ENCODE measurements at regions not wholly inside any gene's neighbourhood (a gene's known extent, or its start where the extent isn't known, plus 50 kb on each side); places are given as distances from the start of the nearest gene placed in this dataset.

- no TSS peak for BruUV-seq (replicated peaks)
- H3K9ac ChIP-seq (ENCODE audit: insufficient read depth, low read depth, low read length): no peak overlapping the region
- 6% methylated on average over 2 of the region's 2 CpGs for WGBS (ENCODE audit: low lambda C conversion rate)
- no peaks in the 10 kb centered on the region for H3K36me3 ChIP-seq (replicated peaks in 1 of 2; ENCODE audit: control insufficient read depth in 1 of 2, insufficient read depth in 2 of 2, low read length in 2 of 2)
- H2AFZ ChIP-seq (ENCODE audit: low read length): no peak overlapping the region
- H3K27ac ChIP-seq (ENCODE audit: extremely low read length, insufficient read depth, low read length): no peak overlapping the region
- H3K4me2 ChIP-seq (ENCODE audit: low read depth, low read length): no peak overlapping the region
- H4K20me1 ChIP-seq (ENCODE audit: insufficient read depth, low read length): no peaks in the 10 kb centered on the region
- DNase-seq (ENCODE audit: low spot score): no peak
- no peaks in the 10 kb centered on the region for H3K79me2 ChIP-seq (ENCODE audit: insufficient read depth, low read length)
- intact Hi-C loops (cut with micrococcal nuclease; ENCODE audit: unreplicated experiment): loop anchor here (2.0 kb wide), 1 partner anchor 41 kb away; no protein-coding TSS in a partner anchor
- peaks cover 8% of the 10 kb centered on the region; the same call in 1 of the 2 replicates for H3K4me1 ChIP-seq (ENCODE audit: insufficient read depth, low read length)
- no peaks in the 10 kb centered on the region; a peak in 1 of 5 replicates for H3K27me3 ChIP-seq (ENCODE audit: control insufficient read depth in 1 of 2, insufficient read depth in 2 of 2, low read length in 2 of 2)
- in situ Hi-C loops (cut with HindIII; ENCODE audit: extremely low pct_ligation_motif_present, low pct_unique_long_range_greater_than_20kb): no loop called here
- H3K9me3 ChIP-seq (ENCODE audit: low read length): no peaks in the 10 kb centered on the region
- no peak for FAIRE-seq
- no peak for ATAC-seq
- no peak overlapping the region for H3K4me3 ChIP-seq (replicated peaks in 1 of 3; ENCODE audit: insufficient read depth in 1 of 3, low read depth in 2 of 3, low read length in 3 of 3)
- ChIA-PET CTCF (ENCODE audit: low intra/inter-chr PET ratio, low total read pairs) (no interaction called here), POLR2A (no interaction called here)
- no peak for TF ChIP-seq PHF20 (CRISPR knock-in tag; IDR thresholded peaks at IDR 0.05)
- no peak for TF ChIP-seq DDIT3 (CRISPR knock-in tag; IDR thresholded peaks at IDR 0.05)
- TF ChIP-seq CREB1 (IDR thresholded peaks at IDR 0.05): no peak
- no peak for TF ChIP-seq CREB1 (CRISPR knock-in tag; IDR thresholded peaks at IDR 0.05)
- no peak for TF ChIP-seq ZNF510 (CRISPR knock-in tag; IDR thresholded peaks at IDR 0.05; ENCODE audit: low read depth)
- no peak for TF ChIP-seq ZNF232 (CRISPR knock-in tag; IDR thresholded peaks at IDR 0.05; ENCODE audit: borderline replicate concordance)
- no peak for TF ChIP-seq SALL2 (CRISPR knock-in tag; IDR thresholded peaks at IDR 0.05)
- no peak for TF ChIP-seq POLR2AphosphoS5 (IDR thresholded peaks at IDR 0.05; ENCODE audit: low read depth, low read length)
- no peak for TF ChIP-seq CC2D1A (CRISPR knock-in tag; IDR thresholded peaks at IDR 0.05)
- TF ChIP-seq, protein P1, sequence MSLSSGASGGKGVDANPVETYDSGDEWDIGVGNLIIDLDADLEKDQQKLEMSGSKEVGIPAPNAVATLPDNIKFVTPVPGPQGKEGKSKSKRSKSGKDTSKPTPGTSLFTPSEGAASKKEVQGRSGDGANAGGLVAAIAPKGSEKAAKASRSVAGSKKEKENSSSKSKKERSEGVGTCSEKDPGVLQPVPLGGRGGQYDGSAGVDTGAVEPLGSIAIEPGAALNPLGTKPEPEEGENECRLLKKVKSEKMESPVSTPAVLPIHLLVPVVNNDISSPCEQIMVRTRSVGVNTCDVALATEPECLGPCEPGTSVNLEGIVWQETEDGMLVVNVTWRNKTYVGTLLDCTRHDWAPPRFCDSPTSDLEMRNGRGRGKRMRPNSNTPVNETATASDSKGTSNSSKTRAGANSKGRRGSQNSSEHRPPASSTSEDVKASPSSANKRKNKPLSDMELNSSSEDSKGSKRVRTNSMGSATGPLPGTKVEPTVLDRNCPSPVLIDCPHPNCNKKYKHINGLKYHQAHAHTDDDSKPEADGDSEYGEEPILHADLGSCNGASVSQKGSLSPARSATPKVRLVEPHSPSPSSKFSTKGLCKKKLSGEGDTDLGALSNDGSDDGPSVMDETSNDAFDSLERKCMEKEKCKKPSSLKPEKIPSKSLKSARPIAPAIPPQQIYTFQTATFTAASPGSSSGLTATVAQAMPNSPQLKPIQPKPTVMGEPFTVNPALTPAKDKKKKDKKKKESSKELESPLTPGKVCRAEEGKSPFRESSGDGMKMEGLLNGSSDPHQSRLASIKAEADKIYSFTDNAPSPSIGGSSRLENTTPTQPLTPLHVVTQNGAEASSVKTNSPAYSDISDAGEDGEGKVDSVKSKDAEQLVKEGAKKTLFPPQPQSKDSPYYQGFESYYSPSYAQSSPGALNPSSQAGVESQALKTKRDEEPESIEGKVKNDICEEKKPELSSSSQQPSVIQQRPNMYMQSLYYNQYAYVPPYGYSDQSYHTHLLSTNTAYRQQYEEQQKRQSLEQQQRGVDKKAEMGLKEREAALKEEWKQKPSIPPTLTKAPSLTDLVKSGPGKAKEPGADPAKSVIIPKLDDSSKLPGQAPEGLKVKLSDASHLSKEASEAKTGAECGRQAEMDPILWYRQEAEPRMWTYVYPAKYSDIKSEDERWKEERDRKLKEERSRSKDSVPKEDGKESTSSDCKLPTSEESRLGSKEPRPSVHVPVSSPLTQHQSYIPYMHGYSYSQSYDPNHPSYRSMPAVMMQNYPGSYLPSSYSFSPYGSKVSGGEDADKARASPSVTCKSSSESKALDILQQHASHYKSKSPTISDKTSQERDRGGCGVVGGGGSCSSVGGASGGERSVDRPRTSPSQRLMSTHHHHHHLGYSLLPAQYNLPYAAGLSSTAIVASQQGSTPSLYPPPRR (CRISPR knock-in tag; IDR thresholded peaks at IDR 0.05; ENCODE audit: borderline replicate concordance): no peak
- TF ChIP-seq KLF16 (CRISPR knock-in tag; IDR thresholded peaks at IDR 0.05): no peak
- TF ChIP-seq ZFP1 (CRISPR knock-in tag; IDR thresholded peaks at IDR 0.05): no peak
- TF ChIP-seq ZNF780A (CRISPR knock-in tag; IDR thresholded peaks at IDR 0.05): no peak
- no peak for TF ChIP-seq ZNF20 (CRISPR knock-in tag; IDR thresholded peaks at IDR 0.05)
- no peak for TF ChIP-seq SALL1 (CRISPR knock-in tag; IDR thresholded peaks at IDR 0.05)
- TF ChIP-seq ZNF432 (CRISPR knock-in tag; IDR thresholded peaks at IDR 0.05; ENCODE audit: borderline replicate concordance): no peak
- TF ChIP-seq, protein P2, sequence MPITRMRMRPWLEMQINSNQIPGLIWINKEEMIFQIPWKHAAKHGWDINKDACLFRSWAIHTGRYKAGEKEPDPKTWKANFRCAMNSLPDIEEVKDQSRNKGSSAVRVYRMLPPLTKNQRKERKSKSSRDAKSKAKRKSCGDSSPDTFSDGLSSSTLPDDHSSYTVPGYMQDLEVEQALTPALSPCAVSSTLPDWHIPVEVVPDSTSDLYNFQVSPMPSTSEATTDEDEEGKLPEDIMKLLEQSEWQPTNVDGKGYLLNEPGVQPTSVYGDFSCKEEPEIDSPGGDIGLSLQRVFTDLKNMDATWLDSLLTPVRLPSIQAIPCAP (CRISPR knock-in tag; IDR thresholded peaks at IDR 0.05; ENCODE audit: low read depth): no peak
- TF ChIP-seq HNRNPK (IDR thresholded peaks at IDR 0.05; ENCODE audit: low read depth, low read length, poor library complexity, severe bottlenecking): no peak
- TF ChIP-seq ZNF460 (CRISPR knock-in tag; IDR thresholded peaks at IDR 0.05; ENCODE audit: borderline replicate concordance): no peak
- TF ChIP-seq, protein P3, sequence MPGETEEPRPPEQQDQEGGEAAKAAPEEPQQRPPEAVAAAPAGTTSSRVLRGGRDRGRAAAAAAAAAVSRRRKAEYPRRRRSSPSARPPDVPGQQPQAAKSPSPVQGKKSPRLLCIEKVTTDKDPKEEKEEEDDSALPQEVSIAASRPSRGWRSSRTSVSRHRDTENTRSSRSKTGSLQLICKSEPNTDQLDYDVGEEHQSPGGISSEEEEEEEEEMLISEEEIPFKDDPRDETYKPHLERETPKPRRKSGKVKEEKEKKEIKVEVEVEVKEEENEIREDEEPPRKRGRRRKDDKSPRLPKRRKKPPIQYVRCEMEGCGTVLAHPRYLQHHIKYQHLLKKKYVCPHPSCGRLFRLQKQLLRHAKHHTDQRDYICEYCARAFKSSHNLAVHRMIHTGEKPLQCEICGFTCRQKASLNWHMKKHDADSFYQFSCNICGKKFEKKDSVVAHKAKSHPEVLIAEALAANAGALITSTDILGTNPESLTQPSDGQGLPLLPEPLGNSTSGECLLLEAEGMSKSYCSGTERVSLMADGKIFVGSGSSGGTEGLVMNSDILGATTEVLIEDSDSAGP (CRISPR knock-in tag; IDR thresholded peaks at IDR 0.05; ENCODE audit: borderline replicate concordance): no peak
Measured at GRCh38 chr3:139285691-139286090, 58.1 kb upstream of the MRPS22 start.
